A549 (cell line): ENCODE measurements at regions not wholly inside any gene's neighbourhood (a gene's known extent, or its start where the extent isn't known, plus 50 kb on each side); places are given as distances from the start of the nearest gene placed in this dataset.
A peak's percentile ranks its signal among the peaks of the same experiment; 100 is the strongest.

Experiments
- ATAC-seq, 2 experiments: fragments of 200-7000 bp in 1 of 2; fragments of >200 bp in 1 of 2; cut with Nextera tagmentation in 1 of 2; cut with Tn5 transposase in 1 of 2; 3 replicates each; pipeline versions ENCODE4 v1.8.0 to v1.9.1; 2018 to 2020; ENCODE audit warnings: mild to moderate bottlenecking in 1 of 2, moderate library complexity in 1 of 2
- CTCF ChIA-PET: fragments of 300-600 bp; sonication (Branson Sonifier 250); formaldehyde crosslinking; extraction: SDS; loops from one replicate; lab custom pipeline; 2021; ENCODE audit warnings: antibody characterized with exemption, inconsistent platforms; lab: Yijun Ruan, JAX
- POLR2A ChIA-PET: fragments of 350-600 bp; formaldehyde crosslinking; extraction: SDS; loops from one replicate; lab custom pipeline; 2021; ENCODE audit warnings: antibody characterized with exemption, inconsistent platforms; lab: Yijun Ruan, JAX
- DNase-seq, 2 experiments: peaks; one replicate each; pipeline versions ENCODE4 v3.0.0 to v3.0.0-alpha.2; 2011 to 2016; ENCODE audit warnings: low read depth in 1 of 2, low spot score in 1 of 2
- FAIRE-seq: peaks from 2 replicates; lab custom pipeline; 2011; peaks lifted over from hg19 to GRCh38; lab: Jason Lieb, UNC
- H3K27ac ChIP-seq, 2 experiments: fragments of >200 bp; sonication (Bioruptor Twin); formaldehyde crosslinking; 3 replicates each; pipeline ENCODE4 v1.5.1; 2016 to 2017
- H3K4me1 ChIP-seq: fragments of >200 bp; sonication (Bioruptor Twin); formaldehyde crosslinking; 3 replicates; pipeline ENCODE4 v1.6.1; 2016
- H3K4me2 ChIP-seq: fragments of >200 bp; sonication (Bioruptor Twin); formaldehyde crosslinking; 3 replicates; pipeline ENCODE4 v1.6.1; 2016
- H3K4me3 ChIP-seq: fragments of >200 bp; sonication (Bioruptor Twin); formaldehyde crosslinking; 3 replicates; pipeline ENCODE4 v1.5.1; 2016
- H3K9me3 ChIP-seq: fragments of >200 bp; sonication (Bioruptor Twin); formaldehyde crosslinking; 3 replicates; pipeline ENCODE4 v1.6.1; 2016
- BHLHE40 ChIP-seq: IDR thresholded peaks from 2 replicates; pipeline ENCODE4 v1.6.1; 2012; ENCODE audit warnings: low read depth, low read length, inconsistent platforms
- CBX2 ChIP-seq: fragments of 200-600 bp; sonication (generic); IDR thresholded peaks from 2 replicates; pipeline ENCODE4 v1.6.1; 2016; ENCODE audit warnings: low read depth, mild to moderate bottlenecking, borderline replicate concordance
- CEBPB ChIP-seq, 2 experiments: fragments of >200 bp in 1 of 2; sonication (Bioruptor Twin) in 1 of 2; formaldehyde crosslinking in 1 of 2; IDR thresholded peaks; 2 replicates each; pipeline ENCODE4 v1.6.1; 2012 to 2016
- EHF ChIP-seq: fragments of 250-450 bp; sonication (Bioruptor Pico); IDR thresholded peaks from 2 replicates; pipeline ENCODE4 v1.5.0; 2020; ENCODE audit warnings: mild to moderate bottlenecking
- EHMT2 ChIP-seq: fragments of 200-600 bp; sonication (generic); IDR thresholded peaks from 2 replicates; pipeline ENCODE4 v1.6.1; 2016; ENCODE audit warnings: antibody characterized with exemption, low read depth, mild to moderate bottlenecking, moderate library complexity
- EP300 ChIP-seq, 2 experiments: fragments of >200 bp; sonication (Bioruptor Twin); formaldehyde crosslinking; IDR thresholded peaks; 2 replicates in 1 of 2; 3 replicates in 1 of 2; pipeline ENCODE4 v1.6.1; 2016 to 2017
- ESRRA ChIP-seq: fragments of 150-350 bp; IDR thresholded peaks from 2 replicates; pipeline ENCODE4 v1.6.1; 2014; ENCODE audit warnings: mild to moderate bottlenecking, low read length, borderline replicate concordance
- FOSL2 ChIP-seq, 2 experiments: fragments of 450-650 bp in 1 of 2; fragments of >200 bp in 1 of 2; sonication (Bioruptor Twin) in 1 of 2; formaldehyde crosslinking; IDR thresholded peaks; 2 replicates each; pipeline versions ENCODE4 v1.5.0 to v1.6.1; 2016 to 2020; ENCODE audit warnings: mild to moderate bottlenecking in 1 of 2, moderate library complexity in 1 of 2
- FOXS1 ChIP-seq: fragments of 250-450 bp; sonication (Bioruptor Pico); IDR thresholded peaks from 2 replicates; pipeline ENCODE4 v1.5.0; 2020; ENCODE audit warnings: mild to moderate bottlenecking, moderate library complexity
- HDAC2 ChIP-seq: fragments of 200-600 bp; sonication (generic); IDR thresholded peaks from 2 replicates; pipeline ENCODE4 v1.6.1; 2016
- HEYL ChIP-seq: fragments of 250-450 bp; sonication (Bioruptor Pico); IDR thresholded peaks from 2 replicates; pipeline ENCODE4 v1.8.0; 2021; ENCODE audit warnings: mild to moderate bottlenecking, moderate library complexity
- KDM1A ChIP-seq: fragments of 200-600 bp; sonication (generic); IDR thresholded peaks from 2 replicates; pipeline ENCODE4 v1.6.1; 2016; ENCODE audit warnings: low read depth, mild to moderate bottlenecking
- MAFK ChIP-seq: fragments of 450-650 bp; IDR thresholded peaks from 2 replicates; pipeline ENCODE4 v1.6.1; 2014; ENCODE audit not compliant: partially characterized antibody
- NFE2L2 ChIP-seq: fragments of 150-350 bp; conservative IDR thresholded peaks from 2 replicates; pipeline ENCODE4 v1.6.1; 2014; ENCODE audit warnings: low read length
- POLR2A ChIP-seq: IDR thresholded peaks from 2 replicates; pipeline ENCODE4 v1.6.1; 2012; ENCODE audit warnings: mild to moderate bottlenecking, low read length
- RAD21 ChIP-seq, 2 experiments: fragments of >200 bp in 1 of 2; sonication (Bioruptor Twin) in 1 of 2; formaldehyde crosslinking in 1 of 2; IDR thresholded peaks in 1 of 2; conservative IDR thresholded peaks in 1 of 2; 2 replicates in 1 of 2; 3 replicates in 1 of 2; pipeline ENCODE4 v1.6.1; 2012 to 2018; ENCODE audit warnings: inconsistent platforms in 1 of 2
- RCOR1 ChIP-seq: fragments of 150-350 bp; IDR thresholded peaks from 2 replicates; pipeline ENCODE4 v1.6.1; 2014; ENCODE audit warnings: antibody characterized with exemption, low read length, low read depth
- SMC3 ChIP-seq: fragments of >200 bp; sonication (Bioruptor Twin); formaldehyde crosslinking; IDR thresholded peaks from 3 replicates; pipeline ENCODE4 v1.6.1; 2018; ENCODE audit warnings: inconsistent platforms
- SREBF2 ChIP-seq: fragments of 450-650 bp; IDR thresholded peaks from 2 replicates; pipeline ENCODE4 v1.6.1; 2014; ENCODE audit warnings: mild to moderate bottlenecking, moderate library complexity
- ZFP36 ChIP-seq: fragments of 450-650 bp; IDR thresholded peaks from 2 replicates; pipeline ENCODE4 v1.6.1; 2014; ENCODE audit warnings: borderline replicate concordance; ENCODE audit not compliant: partially characterized antibody
- WGBS: methylation state at CpG from one replicate; pipeline ENCODE4 v1.1.6; 2017; ENCODE audit errors: missing lambda C conversion rate; 5-methylcytosine and 5-hydroxymethylcytosine counted together
- TF ChIP-seq, protein P1 (sequence below): fragments of >200 bp; sonication (Bioruptor Twin); formaldehyde crosslinking; IDR thresholded peaks from 3 replicates; pipeline ENCODE4 v1.5.1; 2016
- TF ChIP-seq, protein P2 (sequence below): fragments of >200 bp; sonication (Bioruptor Twin); formaldehyde crosslinking; IDR thresholded peaks from 3 replicates; pipeline ENCODE4 v1.6.1; 2016
- TF ChIP-seq, protein P3 (sequence below): fragments of 150-350 bp; IDR thresholded peaks from 2 replicates; pipeline ENCODE4 v1.6.1; 2014; ENCODE audit warnings: low read depth, mild to moderate bottlenecking, low read length
- TF ChIP-seq, protein P4 (sequence below): fragments of 250-450 bp; sonication (Bioruptor Pico); IDR thresholded peaks from 2 replicates; pipeline ENCODE4 v1.5.0; 2020; ENCODE audit warnings: low read depth, mild to moderate bottlenecking, moderate library complexity
- TF ChIP-seq, protein P5 (sequence below): fragments of >200 bp; sonication (Bioruptor Twin); formaldehyde crosslinking; IDR thresholded peaks from 2 replicates; pipeline ENCODE4 v1.6.1; 2016

GRCh38 chr9:80292231-80292630, 720.5 kb downstream of the TLE4 start (continued):
- TF ChIP-seq, protein P1, sequence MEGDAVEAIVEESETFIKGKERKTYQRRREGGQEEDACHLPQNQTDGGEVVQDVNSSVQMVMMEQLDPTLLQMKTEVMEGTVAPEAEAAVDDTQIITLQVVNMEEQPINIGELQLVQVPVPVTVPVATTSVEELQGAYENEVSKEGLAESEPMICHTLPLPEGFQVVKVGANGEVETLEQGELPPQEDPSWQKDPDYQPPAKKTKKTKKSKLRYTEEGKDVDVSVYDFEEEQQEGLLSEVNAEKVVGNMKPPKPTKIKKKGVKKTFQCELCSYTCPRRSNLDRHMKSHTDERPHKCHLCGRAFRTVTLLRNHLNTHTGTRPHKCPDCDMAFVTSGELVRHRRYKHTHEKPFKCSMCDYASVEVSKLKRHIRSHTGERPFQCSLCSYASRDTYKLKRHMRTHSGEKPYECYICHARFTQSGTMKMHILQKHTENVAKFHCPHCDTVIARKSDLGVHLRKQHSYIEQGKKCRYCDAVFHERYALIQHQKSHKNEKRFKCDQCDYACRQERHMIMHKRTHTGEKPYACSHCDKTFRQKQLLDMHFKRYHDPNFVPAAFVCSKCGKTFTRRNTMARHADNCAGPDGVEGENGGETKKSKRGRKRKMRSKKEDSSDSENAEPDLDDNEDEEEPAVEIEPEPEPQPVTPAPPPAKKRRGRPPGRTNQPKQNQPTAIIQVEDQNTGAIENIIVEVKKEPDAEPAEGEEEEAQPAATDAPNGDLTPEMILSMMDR = no peak
- TF ChIP-seq KDM1A = no peak
- TF ChIP-seq HDAC2 = no peak
- TF ChIP-seq HEYL (CRISPR knock-in tag) = no peak
- TF ChIP-seq POLR2A = no peak
- TF ChIP-seq, protein P2, sequence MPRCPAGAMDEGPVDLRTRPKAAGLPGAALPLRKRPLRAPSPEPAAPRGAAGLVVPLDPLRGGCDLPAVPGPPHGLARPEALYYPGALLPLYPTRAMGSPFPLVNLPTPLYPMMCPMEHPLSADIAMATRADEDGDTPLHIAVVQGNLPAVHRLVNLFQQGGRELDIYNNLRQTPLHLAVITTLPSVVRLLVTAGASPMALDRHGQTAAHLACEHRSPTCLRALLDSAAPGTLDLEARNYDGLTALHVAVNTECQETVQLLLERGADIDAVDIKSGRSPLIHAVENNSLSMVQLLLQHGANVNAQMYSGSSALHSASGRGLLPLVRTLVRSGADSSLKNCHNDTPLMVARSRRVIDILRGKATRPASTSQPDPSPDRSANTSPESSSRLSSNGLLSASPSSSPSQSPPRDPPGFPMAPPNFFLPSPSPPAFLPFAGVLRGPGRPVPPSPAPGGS = no peak

GRCh38 chr9:80285326-80285725, 713.6 kb downstream of the TLE4 start:
- no peak overlapping the region for H3K27ac ChIP-seq
- no peaks in the 10 kb centered on the region for H3K9me3 ChIP-seq
- 5% methylated on average over 2 of the region's 2 CpGs for WGBS
- no peak overlapping the region for H3K4me3 ChIP-seq
- H3K4me2 ChIP-seq = no peak overlapping the region
- H3K4me1 ChIP-seq = no peaks in the 10 kb centered on the region
- ATAC-seq (no peak), DNase-seq (no peak), FAIRE-seq (no peak)
- POLR2A ChIA-PET = no interaction called here
- CTCF ChIA-PET = interaction anchor here (0.6 to 1.2 kb wide), 2 partner anchors 45 to 1916 kb away, joined by 3 read pairs; no protein-coding TSS in a partner anchor
- TF ChIP-seq, protein P1 = 0 out of 3 replicates have a peak, but pooled peaks have one; percentile 11
- TF ChIP-seq ESRRA = no peak
- TF ChIP-seq RAD21 (conservative IDR thresholded peaks at IDR 0.05 in 1 of 2, IDR thresholded peaks at IDR 0.05 in 1 of 2) = peak; percentile 19 to 34; a peak in 1 of 5 replicates

GRCh38 chr9:80282766-80283165, 711.0 kb downstream of the TLE4 start:
- TF ChIP-seq, protein P3, sequence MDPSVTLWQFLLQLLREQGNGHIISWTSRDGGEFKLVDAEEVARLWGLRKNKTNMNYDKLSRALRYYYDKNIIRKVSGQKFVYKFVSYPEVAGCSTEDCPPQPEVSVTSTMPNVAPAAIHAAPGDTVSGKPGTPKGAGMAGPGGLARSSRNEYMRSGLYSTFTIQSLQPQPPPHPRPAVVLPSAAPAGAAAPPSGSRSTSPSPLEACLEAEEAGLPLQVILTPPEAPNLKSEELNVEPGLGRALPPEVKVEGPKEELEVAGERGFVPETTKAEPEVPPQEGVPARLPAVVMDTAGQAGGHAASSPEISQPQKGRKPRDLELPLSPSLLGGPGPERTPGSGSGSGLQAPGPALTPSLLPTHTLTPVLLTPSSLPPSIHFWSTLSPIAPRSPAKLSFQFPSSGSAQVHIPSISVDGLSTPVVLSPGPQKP = no peak
- no peak for TF ChIP-seq CBX2
- TF ChIP-seq EHMT2 = no peak
- no peak for TF ChIP-seq FOSL2 (IDR thresholded peaks at IDR 0.05)
- TF ChIP-seq FOSL2 (CRISPR knock-in tag; IDR thresholded peaks at IDR 0.05) = no peak
- TF ChIP-seq FOXS1 (CRISPR knock-in tag) = no peak
- no peak for TF ChIP-seq EP300 (IDR thresholded peaks at IDR 0.05)
- TF ChIP-seq ZFP36 = no peak
- no peak for TF ChIP-seq KDM1A
- no peak for TF ChIP-seq NFE2L2
- no peak for TF ChIP-seq HEYL (CRISPR knock-in tag)
- no peak for TF ChIP-seq RAD21 (conservative IDR thresholded peaks at IDR 0.05 in 1 of 2, IDR thresholded peaks at IDR 0.05 in 1 of 2)
- TF ChIP-seq RCOR1 = no peak
- TF ChIP-seq CEBPB (IDR thresholded peaks at IDR 0.05) = no peak
- no peak for TF ChIP-seq SREBF2
- TF ChIP-seq EHF (CRISPR knock-in tag) = no peak
- TF ChIP-seq, protein P4, sequence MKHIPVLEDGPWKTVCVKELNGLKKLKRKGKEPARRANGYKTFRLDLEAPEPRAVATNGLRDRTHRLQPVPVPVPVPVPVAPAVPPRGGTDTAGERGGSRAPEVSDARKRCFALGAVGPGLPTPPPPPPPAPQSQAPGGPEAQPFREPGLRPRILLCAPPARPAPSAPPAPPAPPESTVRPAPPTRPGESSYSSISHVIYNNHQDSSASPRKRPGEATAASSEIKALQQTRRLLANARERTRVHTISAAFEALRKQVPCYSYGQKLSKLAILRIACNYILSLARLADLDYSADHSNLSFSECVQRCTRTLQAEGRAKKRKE (CRISPR knock-in tag) = no peak
- no peak for TF ChIP-seq MAFK
- TF ChIP-seq, protein P5, sequence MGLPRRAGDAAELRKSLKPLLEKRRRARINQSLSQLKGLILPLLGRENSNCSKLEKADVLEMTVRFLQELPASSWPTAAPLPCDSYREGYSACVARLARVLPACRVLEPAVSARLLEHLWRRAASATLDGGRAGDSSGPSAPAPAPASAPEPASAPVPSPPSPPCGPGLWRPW = no peak
- no peak for TF ChIP-seq BHLHE40
- no peak for TF ChIP-seq SMC3
- FAIRE-seq = no peak

More at GRCh38 chr9:80282766-80283165, 711.0 kb downstream of the TLE4 start:
- ChIA-PET CTCF (no interaction called here), POLR2A (no interaction called here)
- no peak for ATAC-seq
- Histone ChIP-seq H3K9me3 (no peaks in the 10 kb centered on the region), H3K4me2 (no peak overlapping the region), H3K27ac (no peak overlapping the region), H3K4me1 (no peaks in the 10 kb centered on the region), H3K4me3 (no peak overlapping the region)
- 3% methylated on average over 3 of the region's 3 CpGs for WGBS
- no peak for DNase-seq
